GM19467 (cell line): ENCODE measurements at regions not wholly inside any gene's neighbourhood (a gene's known extent, or its start where the extent isn't known, plus 50 kb on each side); places are given as distances from the start of the nearest gene placed in this dataset.

Experiments used
- ATAC-seq: cut with Tn5 transposase; IDR thresholded peaks from one replicate; pipeline ENCODE4 v1.9.1; 2021; ENCODE audit warnings: mild to moderate bottlenecking, moderate library complexity; ENCODE audit not compliant: unreplicated experiment

DNA sequence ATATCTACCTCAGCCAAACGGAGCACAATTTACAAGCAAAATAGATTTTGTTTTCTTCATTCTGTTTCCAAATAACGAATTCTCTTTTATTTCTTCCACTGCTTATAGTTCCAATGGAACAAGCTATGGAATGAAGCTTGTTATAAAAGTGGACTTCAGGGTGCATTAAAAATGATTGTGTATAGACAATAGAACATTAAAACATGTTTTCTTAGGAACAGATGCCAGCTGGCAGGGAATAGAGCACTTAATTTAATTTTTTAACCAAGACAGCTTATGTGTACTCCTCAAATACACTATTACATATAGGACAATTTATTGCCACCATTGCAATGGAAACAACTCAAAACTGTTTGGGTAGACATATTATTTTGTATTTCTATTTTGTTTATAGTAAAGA lies 860.1 kb upstream of the TYRP1 start:
- no peak for ATAC-seq

GRCh38 chr9:11868795-11869194 lies 824.4 kb upstream of the TYRP1 start:
- no peak for ATAC-seq

- no peak for ATAC-seq
Measured at GRCh38 chr9:11871852-11872251, 821.3 kb upstream of the TYRP1 start.

GRCh38 chr9:11872471-11872870 lies 820.7 kb upstream of the TYRP1 start:
- ATAC-seq: no peak

GRCh38 chr9:11874414-11874813 lies 818.8 kb upstream of the TYRP1 start:
- no peak for ATAC-seq

GRCh38 chr9:11892401-11892800 lies 800.8 kb upstream of the TYRP1 start:
- ATAC-seq: no peak

GRCh38 chr9:11893331-11893730 lies 799.9 kb upstream of the TYRP1 start:
- no peak for ATAC-seq

- no peak for ATAC-seq
Measured at GRCh38 chr9:11894136-11894535, 799.0 kb upstream of the TYRP1 start.

DNA sequence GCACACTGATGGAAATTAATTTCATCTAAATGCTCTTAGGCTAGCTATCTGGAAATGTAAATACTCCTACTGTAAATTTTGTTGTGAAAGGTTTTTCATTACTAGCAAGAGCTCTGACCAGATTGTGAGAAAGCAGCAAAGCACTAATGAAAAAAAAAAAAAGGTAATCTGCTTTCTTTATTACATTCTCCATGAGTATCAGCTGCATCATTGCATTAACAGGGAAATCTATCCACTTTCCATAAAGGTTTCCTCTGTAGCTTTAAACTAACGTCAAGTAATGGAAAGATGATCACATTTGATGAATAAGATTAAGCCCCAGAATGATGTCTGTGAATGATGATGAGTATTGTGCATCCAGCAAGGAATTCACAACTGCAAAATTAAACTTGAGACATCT lies 790.6 kb upstream of the TYRP1 start:
- no peak for ATAC-seq

DNA sequence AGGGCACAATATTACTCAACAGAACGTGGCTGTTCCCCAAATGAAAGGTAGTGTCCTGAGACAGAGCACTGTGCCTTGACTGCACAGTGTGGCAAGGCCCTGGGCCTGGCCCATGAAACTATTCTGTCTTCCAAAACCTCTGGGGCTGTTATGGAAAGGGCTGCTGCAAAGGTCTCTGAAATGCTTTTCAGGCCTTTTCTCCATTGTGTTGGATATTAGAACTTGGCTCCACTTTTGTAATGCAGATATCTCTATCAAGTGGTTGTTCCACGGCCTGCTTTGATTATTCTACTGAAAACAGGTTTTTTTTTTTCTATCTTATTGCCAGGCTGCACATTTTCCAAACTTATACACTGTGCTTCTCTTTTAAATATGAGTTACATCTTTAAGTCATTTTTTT lies 777.5 kb upstream of the TYRP1 start:
- ATAC-seq: no peak

DNA sequence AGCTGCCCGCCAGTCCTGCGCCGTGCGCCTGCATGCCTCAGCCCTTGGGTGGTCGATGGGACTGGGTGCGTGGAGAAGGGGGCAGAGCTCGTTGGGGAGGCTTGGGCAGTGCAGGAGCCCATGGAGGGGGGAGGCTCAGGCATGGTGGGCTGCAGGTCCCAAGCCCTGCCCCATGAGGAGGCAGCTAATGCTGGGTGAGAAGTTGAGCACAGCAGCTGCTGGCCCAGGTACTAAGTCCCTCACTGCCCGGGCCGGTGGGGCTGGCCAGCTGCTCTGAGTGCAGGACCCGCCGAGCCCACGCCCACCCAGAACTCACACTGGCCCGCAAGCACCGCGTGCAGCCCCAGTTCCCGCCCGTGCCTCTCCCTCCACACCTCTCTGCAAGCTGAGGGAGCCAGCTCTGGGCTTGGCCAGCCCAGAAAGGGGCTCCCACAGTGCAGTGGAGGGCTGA lies 764.3 kb upstream of the TYRP1 start:
- ATAC-seq: no peak

DNA sequence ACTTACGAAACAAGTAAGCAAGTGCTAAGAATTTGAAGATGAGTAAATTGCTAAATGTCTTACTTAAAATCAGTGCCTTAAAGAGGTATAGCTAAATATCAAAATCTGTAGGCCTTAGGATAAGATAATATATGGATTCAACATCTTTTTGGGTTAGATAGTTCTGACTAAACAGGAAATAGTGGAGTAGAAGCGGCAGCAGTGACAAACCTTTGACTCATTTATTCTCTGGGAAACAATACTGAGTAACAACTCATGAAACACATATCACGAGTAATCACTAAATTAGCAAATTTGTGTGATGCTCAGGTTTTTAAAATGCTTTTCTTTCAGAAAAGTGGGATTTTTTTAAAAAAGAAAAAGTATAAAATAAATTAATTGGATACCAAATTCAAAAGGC lies 762.1 kb upstream of the TYRP1 start:
- no peak for ATAC-seq

GRCh38 chr9:11931751-11932150 lies 761.4 kb upstream of the TYRP1 start:
- ATAC-seq: no peak

DNA sequence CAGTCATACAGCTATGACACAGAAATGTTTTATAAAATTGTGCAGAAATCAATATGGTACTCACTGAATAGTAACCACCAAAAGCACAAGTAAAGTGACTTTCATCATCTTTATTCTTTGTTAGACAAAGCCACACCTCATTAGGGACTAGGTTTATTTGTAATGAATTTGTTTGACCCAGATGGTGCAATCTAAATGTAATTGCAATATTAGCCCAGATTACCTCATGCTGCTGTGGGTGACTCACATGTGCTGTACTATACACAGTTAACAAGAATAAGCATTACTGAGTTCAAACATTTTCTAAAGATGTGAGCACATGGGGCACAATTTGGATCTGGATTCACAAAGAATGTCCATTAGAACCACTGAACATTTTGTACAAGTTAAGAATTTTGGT lies 759.3 kb upstream of the TYRP1 start:
- no peak for ATAC-seq

GRCh38 chr9:11946531-11946930 lies 746.7 kb upstream of the TYRP1 start:
- ATAC-seq: no peak

GRCh38 chr9:11962327-11962726 lies 730.9 kb upstream of the TYRP1 start:
- ATAC-seq: no peak

DNA sequence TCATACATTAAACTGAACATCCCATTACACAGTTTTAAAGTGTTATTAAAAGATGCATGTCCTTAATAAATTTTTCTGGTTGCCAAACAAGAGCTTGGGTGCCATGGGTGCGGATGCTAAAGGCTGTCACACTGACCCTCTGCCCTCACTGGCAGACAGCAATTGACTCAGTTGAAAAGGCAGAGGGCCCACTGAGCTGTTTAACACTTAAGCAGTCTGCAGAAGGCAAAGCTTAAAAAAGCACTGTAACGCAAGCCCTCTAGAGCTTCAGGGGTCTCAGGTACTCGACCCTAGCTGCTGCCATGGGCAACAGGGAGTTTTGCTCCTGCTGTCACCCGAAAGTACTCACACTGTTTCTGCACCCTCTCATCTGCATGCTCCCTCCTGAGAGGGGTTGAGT lies 726.4 kb upstream of the TYRP1 start:
- no peak for ATAC-seq

DNA sequence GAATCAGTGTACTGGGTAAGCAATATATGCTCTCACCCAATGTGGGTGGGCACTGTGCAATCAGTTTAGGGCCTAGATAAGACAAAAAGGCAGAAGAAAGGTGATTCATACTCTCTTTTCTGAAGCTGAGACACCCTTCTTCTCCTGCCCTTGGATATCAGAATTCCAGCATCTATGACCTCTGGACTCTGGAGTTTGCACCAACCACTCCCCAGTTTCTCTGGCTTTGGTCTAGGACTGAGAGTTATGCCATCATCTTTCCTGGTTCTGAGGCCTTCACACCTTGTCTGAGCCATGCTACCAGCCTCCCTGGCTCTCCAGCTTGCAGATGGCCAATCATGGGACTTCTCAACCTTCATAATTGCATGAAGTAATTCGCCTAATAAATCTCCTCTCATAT lies 724.6 kb upstream of the TYRP1 start:
- ATAC-seq: no peak

DNA sequence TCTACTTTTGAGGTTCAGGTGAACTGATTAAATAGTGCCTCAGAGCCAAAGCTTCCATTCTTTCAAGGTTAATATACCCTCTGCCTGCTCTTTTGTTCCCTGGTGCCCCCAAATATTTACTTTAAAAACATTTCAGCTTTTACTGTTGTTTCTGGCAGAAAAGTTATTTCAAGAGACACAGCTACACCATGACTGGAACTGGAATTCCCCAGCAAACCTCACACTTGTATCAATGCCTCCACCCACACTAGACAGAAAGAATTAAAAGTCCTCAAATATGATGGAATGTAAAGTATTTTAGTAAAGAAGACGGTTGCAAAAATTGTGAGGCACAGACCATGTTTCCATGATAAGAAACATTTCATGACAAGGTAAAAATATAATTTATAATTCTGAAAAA lies 720.2 kb upstream of the TYRP1 start:
- no peak for ATAC-seq

- no peak for ATAC-seq
Measured at GRCh38 chr9:11973511-11973910, 719.7 kb upstream of the TYRP1 start.

DNA sequence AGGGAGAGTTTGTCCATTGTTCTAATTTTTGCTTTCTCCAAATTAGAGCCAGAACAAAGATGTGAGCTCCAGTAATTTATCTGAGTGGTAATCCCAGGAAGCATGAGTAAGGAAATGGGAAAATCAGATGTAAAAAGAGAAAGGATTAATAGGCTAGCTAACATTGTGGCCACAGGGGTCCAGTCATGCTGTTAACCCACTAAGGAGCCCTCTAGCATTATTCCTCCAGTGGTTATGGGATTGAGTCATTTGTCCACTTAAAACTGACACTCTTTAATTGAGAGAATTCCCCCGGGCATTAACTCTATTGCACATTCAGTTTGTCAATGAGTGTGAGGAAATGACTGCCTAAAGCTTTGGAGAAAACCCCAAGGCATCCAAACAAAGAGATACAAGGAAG lies 700.3 kb upstream of the TYRP1 start:
- ATAC-seq: no peak

- ATAC-seq: no peak
Measured at GRCh38 chr9:12014488-12014887, 678.7 kb upstream of the TYRP1 start.

- ATAC-seq: no peak
Measured at GRCh38 chr9:12054235-12054634, 639.0 kb upstream of the TYRP1 start.

DNA sequence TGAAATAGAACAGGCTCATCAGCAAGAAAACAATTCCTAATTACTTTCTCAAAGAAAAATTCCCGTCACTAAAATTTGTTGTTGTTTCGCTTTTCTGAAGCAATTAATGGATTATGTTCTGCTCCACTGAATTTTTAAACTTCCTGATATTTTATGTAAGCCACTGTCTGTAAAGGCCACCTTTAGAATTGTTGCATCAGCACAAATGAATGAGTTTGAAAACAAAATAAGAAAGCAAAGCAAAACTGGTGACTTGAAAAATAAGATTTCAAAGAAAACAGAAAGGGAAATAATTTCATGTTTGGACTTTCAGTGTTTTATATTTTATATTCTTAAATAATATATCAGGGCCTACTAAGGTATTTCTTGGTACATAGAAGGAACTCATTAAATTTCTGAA lies 636.3 kb upstream of the TYRP1 start:
- ATAC-seq: no peak
